NCI-H187 (cell line): ENCODE measurements at regions not wholly inside any gene's neighbourhood (a gene's known extent, or its start where the extent isn't known, plus 50 kb on each side); places are given as distances from the start of the nearest gene placed in this dataset.
A peak's percentile ranks its signal among the peaks of the same experiment; 100 is the strongest.

ENCODE experiments used
- DNase-seq, 2 experiments: peaks; one replicate each; lab custom pipeline; 2025; lab: John Stamatoyannopoulos, UW

- no peak for DNase-seq
Measured at GRCh38 chr15:99440551-99441443, 125.0 kb upstream of the MEF2A start.

- DNase-seq: no peak
Measured at GRCh38 chr15:99441444-99441800, 124.4 kb upstream of the MEF2A start.

GRCh38 chr15:99441871-99442251 is 123.9 kb upstream of the MEF2A start:
- DNase-seq: no peak

DNA sequence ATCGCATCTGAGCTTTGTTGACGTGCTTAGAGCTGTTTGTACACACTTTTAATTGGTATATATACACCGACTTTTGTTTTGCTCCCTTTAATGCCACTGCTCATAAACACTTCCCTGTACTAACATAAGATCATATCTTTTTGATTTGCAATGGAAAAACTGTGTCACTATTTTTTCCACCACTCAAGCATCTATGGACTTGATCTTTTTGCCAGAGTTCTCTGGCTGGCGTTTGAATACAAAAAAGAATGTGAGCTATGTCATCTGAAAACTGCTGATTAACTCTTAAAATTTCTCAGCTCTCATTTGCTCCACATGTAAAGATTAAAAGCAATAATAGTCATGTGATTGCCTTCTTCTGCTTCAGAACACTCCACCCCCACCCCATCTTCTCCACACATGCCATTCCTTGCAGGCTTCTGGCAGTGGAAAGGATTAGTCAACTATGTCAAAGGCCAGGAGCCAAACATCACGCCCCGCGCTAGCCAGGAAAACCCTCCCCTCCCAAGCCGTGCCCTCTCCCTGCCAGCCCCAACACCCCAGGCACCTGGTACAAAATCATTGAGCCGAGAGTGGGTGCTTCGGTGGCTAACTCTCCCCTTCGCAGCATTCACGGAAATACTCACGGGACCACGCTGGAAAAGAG is 123.4 kb upstream of the MEF2A start:
- DNase-seq: no peak

GRCh38 chr15:99443056-99443756 is 122.6 kb upstream of the MEF2A start:
- DNase-seq: no peak

- no peak for DNase-seq
Measured at GRCh38 chr15:99443768-99444446, 121.9 kb upstream of the MEF2A start.

DNA sequence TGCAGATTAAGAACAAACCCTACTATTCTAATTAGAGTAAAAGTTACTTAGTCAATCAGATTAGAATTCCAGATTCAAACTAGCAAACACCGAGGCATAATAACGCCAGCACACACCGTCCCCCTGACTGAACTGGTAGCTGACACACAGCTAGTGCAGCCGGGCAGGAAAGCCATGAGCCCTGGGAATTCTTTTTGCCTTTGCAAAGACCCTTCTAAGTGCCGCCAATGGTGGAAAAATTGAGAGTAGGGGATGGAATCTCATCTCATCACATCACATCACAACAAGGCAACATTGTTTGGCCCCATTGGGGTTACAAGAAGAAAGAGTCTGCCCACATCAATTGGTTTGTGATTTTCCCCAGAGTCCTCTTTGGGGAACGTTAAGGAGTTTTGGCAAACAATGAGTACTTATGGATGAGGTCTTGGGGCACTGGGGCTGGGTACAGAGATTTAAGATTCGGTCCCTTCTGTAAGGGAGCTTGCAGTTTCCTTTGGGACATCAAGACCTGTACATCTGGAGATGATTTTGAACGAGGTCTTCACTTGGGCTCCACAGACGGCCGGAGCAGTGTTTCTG is 120.4 kb upstream of the MEF2A start:
- no peak for DNase-seq

GRCh38 chr15:99446565-99447496 is 119.0 kb upstream of the MEF2A start:
- DNase-seq: peak; percentile 67 to 88

DNA sequence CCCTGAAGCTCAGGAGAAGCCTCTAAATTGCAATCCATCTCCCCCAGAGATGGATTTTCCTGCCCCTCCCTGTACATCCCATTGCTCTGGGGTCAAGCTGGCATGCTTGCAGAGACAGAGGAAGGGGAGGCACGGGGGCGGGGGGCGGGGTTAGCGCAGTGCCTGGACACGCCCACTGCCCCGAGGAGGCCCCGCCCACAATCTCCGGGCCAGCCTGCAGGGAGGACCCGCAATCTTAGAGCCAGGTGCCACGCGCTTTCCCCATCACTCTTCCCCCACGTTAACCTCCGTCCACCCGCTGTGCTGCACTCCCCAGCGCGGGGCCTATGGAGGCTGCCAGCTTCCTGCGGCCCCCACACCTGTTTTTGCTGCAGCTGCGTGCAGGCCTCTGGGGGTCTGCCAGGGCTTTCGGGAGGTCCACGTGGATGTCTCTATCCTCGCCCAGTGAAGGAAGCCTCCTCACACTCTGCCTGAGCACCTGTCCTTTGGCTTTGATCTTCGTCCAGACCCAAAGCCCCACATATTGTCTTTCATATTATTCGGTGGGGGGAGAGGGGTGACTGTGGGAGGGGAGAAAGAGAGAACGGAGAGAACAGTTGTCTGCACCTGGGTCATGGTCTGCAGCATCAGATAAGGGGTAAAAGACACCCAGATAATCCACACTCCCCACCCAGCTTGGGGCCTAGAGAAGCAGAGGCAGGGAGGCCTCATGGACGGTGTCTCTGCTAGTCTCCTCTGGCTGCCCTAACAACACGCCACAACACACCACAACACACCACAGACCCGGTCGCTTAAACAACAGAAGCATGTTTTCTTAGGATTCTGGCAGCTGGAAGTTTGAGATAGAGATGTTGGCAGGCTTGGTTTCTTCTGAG is 118.0 kb upstream of the MEF2A start:
- peak; percentile 44 to 49 for DNase-seq

DNA sequence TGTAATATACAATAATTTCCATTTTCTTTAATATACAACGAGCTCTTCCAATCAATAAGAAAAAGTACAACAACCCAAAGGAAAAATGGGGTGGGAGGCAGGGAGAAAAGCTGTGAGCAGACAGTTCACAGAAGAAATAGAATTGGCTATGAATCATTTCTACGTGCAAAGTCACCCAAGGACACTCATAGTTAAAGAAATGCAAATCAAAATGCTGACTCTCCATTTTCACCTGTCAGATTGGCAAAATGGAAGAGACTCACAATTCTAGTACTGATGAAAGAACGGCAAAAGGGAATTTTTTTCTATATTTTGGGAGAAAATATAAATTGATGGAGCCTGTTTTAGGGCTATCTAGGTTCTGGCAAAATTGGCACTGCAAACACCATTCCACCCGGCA is 116.3 kb upstream of the MEF2A start:
- DNase-seq: no peak

DNA sequence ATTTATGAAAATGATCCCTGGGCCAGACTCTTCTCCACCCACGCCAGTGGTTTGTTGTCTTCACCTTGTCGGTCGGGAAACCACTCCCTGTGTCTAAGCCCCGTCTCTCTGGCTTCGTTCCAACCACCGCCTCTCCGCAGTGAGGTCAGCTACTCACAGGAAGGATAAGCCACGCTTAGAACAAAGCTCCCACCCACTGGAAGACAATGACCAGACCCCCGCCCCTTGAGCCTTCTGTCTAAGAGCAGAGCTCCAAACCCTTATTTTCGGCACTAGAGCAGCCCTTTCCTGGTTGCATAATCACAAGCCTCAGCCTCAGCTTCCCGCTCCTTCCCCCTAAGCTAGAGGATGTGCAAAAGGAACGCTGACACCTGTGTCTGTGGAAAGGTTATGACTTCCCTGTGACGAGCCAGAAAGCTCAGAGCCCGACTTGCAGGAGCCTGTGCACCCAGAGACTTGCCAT is 114.9 kb upstream of the MEF2A start:
- DNase-seq: no peak

DNA sequence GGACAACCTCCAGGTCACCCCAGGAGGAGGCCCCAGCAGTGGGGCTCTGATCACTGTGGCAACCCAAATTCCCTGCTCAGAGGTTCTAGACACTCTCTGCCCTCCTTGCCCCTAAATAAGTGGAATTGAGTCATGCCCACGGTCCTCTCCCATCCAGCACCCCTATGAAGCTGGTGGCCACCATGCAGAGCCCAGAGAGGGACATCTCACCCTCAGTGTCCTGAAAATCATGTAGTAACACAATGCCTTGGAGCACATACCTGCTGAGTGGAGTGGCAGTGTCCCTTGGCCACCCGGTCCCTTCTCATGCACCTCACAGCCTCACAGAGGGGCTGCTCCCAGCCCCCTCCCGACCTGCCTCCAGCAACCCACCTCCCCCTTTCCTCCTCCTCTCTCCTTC is 114.3 kb upstream of the MEF2A start:
- DNase-seq: no peak

DNA sequence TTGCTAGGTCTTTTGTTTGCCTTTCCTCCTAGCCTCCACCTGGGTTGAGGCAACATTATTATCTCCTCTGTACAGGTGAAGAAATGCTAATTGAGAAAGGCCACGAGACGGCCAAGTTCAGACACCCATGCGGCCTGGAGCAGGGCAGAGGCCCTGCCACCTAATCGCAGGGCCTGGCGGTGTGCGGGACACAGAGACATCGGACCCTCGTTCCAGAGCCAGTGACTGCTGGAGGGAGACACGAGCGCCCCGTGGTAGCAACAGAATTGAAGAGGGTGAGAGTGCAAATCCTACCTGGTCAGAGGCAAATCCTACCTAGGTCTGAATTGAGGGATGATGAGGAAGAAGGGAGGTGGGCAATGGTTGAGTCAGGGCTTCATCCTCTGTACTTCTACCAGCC is 113.8 kb upstream of the MEF2A start:
- DNase-seq: no peak

- DNase-seq: no peak
Measured at GRCh38 chr15:99452728-99453636, 112.8 kb upstream of the MEF2A start.

GRCh38 chr15:99453637-99454030 is 112.2 kb upstream of the MEF2A start:
- no peak for DNase-seq

DNA sequence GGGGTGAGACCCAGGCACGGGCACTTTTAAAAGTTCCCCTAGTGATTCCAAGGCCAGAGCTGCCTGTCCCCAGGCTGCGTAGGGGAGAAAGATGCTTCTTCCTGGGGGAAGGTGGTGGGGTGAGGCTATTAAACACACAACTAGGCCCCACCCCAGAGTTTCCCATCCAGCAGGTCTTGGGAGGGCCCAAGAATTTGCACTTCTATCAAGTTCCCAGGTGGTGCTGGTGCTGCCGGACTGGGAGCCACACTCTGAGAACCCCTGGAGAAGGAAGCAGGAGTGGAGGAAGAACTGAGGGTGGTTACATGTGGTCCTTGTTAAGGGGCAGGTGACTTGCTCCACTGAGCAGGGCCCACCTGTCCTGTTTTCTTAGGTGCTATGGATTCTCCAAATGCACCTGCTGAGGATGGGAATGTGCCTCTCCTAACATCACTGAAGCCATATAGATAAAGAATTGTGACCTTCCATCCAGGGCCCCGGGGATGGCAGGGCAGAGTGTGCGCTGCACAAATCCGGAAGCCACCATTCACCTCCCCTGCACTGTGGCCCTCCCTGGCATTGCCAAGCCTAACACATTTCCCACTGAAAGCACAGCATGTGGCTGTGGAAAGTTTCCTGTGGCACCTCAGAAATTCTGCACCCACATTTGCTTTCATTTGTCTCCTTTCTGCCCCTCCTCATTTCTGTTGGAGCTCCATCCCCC is 111.5 kb upstream of the MEF2A start:
- no peak for DNase-seq

DNA sequence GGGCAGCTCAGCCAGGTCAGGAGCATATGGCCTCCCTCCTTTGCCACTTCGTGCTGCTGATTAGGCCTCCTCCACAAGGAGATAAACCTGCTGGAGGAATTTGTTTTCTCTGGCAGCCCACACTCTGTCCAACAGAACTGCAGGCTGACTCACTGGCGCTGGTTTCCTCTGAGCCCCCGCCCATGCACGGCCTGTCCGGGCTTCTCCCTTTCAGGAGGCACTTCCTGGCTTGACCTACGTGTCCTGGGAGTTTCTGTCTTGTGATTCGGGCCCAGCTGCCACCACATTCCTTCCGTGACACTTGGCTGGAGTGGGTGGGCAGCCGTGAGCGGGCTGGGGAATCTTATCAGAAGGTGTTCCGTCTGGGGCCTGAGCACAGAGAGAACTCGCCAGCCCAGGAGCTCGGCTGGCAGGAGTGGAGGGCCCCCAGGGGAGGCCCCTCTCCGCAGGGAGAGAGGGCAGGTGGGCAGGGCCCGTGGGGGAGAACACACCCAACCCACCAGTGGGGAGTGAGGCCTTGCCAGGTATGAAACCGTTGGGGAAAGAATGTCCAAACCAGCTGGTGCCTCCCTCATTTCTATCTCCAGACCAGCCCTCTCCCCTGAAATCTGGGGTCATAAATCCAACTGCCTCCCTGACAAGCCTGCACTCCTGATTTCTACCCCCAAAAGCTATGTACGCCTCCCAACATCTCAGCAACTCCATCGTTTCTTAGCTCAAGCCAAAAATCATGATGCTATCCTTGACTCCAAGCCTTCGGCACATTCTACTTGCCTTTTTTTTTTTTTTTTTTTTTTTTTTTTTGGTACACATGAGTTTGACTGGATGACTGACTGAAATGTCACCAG is 110.6 kb upstream of the MEF2A start:
- no peak for DNase-seq
